ENCODE measurements at regions not wholly inside any gene's neighbourhood (a gene's known extent, or its start where the extent isn't known, plus 50 kb on each side); places are given as distances from the start of the nearest gene placed in this dataset.

GRCh38 chr16:73997340-73997711 lies 299.3 kb upstream of the PSMD7 start:
- POLR2A ChIA-PET (ENCODE audit: partially characterized antibody): no interaction called here
- Histone ChIP-seq H2AFZ (ENCODE audit: low read length) (0 out of 2 replicates have a peak overlapping the region, but pooled peaks have one; percentile 79), H3K23ac (ENCODE audit: insufficient read length) (no peak overlapping the region), H2BK12ac (ENCODE audit: low read depth, low read length) (no peak overlapping the region), H2BK15ac (ENCODE audit: low read length) (no peak overlapping the region), H2BK20ac (ENCODE audit: low read length) (no peak overlapping the region), H3K79me1 (ENCODE audit: low read depth, low read length) (no peaks in the 10 kb centered on the region), H4K8ac (ENCODE audit: extremely low read depth, insufficient read depth, low read length) (no peak overlapping the region), H3K27ac (ENCODE audit: low read depth, low read length) (no peak overlapping the region), H3K56ac (replicated peaks; ENCODE audit: insufficient read length, low read depth, low read length) (no peak overlapping the region), H3K23me2 (ENCODE audit: low read depth, low read length) (no peaks in the 10 kb centered on the region), H3K36me3 (ENCODE audit: control insufficient read depth in 2 of 4, insufficient read depth in 4 of 4, low read length in 3 of 4) (no peaks in the 10 kb centered on the region), H4K20me1 (replicated peaks in 1 of 2; ENCODE audit: control insufficient read depth in 1 of 2, insufficient read depth in 2 of 2, low read length in 2 of 2) (no peaks in the 10 kb centered on the region), H4K91ac (replicated peaks; ENCODE audit: insufficient read length, low read length) (no peak overlapping the region), H3K18ac (ENCODE audit: extremely low read depth, low read length) (no peak overlapping the region), H2BK5ac (ENCODE audit: low read depth, low read length) (no peak overlapping the region), H3K4me1 (replicated peaks in 1 of 4; ENCODE audit: control insufficient read depth in 3 of 4, insufficient read depth in 4 of 4, low read length in 3 of 4) (no peaks in the 10 kb centered on the region), H4K5ac (ENCODE audit: insufficient read length, low read depth, low read length) (no peak overlapping the region), H3K14ac (ENCODE audit: insufficient read length) (no peak overlapping the region), H3K79me2 (ENCODE audit: control insufficient read depth in 1 of 2, insufficient read depth in 2 of 2, low read length in 2 of 2) (no peaks in the 10 kb centered on the region), H3K4me3 (ENCODE audit: extremely low read depth in 1 of 4, insufficient read depth in 2 of 4, low read depth in 3 of 4, low read length in 4 of 4) (no peak overlapping the region), H3K27me3 (replicated peaks in 1 of 4; ENCODE audit: control insufficient read depth in 3 of 4, extremely low read depth in 1 of 4, insufficient read depth in 3 of 4, low read length in 3 of 4) (no peaks in the 10 kb centered on the region), H3K9ac (replicated peaks in 1 of 4; ENCODE audit: extremely low read depth in 1 of 4, low read depth in 3 of 4, low read length in 3 of 4) (no peak overlapping the region), H3K4me2 (ENCODE audit: insufficient read depth in 1 of 2, low read depth in 2 of 2, low read length in 2 of 2) (no peak overlapping the region), H2AK5ac (ENCODE audit: low read depth, low read length) (no peak overlapping the region), H3K9me3 (ENCODE audit: insufficient read depth in 2 of 2, low read depth in 1 of 2, low read length in 1 of 2) (no peaks in the 10 kb centered on the region), H2BK120ac (replicated peaks; ENCODE audit: low read depth, low read length) (no peak overlapping the region), H3K4ac (replicated peaks; ENCODE audit: insufficient read length, low read depth, low read length) (no peak overlapping the region)
- TF ChIP-seq CBX8 (IDR thresholded peaks at IDR 0.05; ENCODE audit: borderline replicate concordance, low read depth, low read length): no peak
- TF ChIP-seq CTBP2 (IDR thresholded peaks at IDR 0.05; ENCODE audit: borderline replicate concordance, insufficient read depth, insufficient read length, low read length): no peak
- no peak for TF ChIP-seq CBX5 (IDR thresholded peaks at IDR 0.05; ENCODE audit: low read depth, low read length)
- no peak for FAIRE-seq
- CTCF ChIA-PET (ENCODE audit: partially characterized antibody): no interaction called here
- WGBS, 2 experiments (ENCODE audit: extremely low coverage in 1 of 2, insufficient coverage in 1 of 2, insufficient read length in 1 of 2, insufficient replicate concordance in 2 of 2, low coverage in 1 of 2, low lambda C conversion rate in 2 of 2, missing lambda C conversion rate in 1 of 2): 90% methylated on average over 3 of the region's 3 CpGs; no CpG with 5 or more reads in 1 of the 2 experiments
- DNase-seq (ENCODE audit: low read depth in 1 of 2, low spot score in 2 of 2): no peak

Data from H1 (cell line).